DMS53 (cell line): ENCODE measurements at regions not wholly inside any gene's neighbourhood (a gene's known extent, or its start where the extent isn't known, plus 50 kb on each side); places are given as distances from the start of the nearest gene placed in this dataset.

Experiments used
- DNase-seq: peaks from one replicate; lab custom pipeline; 2025; lab: John Stamatoyannopoulos, UW

GRCh38 chr12:107474099-107474498 lies 211.5 kb upstream of the PWP1 start:
- no peak for DNase-seq

DNA sequence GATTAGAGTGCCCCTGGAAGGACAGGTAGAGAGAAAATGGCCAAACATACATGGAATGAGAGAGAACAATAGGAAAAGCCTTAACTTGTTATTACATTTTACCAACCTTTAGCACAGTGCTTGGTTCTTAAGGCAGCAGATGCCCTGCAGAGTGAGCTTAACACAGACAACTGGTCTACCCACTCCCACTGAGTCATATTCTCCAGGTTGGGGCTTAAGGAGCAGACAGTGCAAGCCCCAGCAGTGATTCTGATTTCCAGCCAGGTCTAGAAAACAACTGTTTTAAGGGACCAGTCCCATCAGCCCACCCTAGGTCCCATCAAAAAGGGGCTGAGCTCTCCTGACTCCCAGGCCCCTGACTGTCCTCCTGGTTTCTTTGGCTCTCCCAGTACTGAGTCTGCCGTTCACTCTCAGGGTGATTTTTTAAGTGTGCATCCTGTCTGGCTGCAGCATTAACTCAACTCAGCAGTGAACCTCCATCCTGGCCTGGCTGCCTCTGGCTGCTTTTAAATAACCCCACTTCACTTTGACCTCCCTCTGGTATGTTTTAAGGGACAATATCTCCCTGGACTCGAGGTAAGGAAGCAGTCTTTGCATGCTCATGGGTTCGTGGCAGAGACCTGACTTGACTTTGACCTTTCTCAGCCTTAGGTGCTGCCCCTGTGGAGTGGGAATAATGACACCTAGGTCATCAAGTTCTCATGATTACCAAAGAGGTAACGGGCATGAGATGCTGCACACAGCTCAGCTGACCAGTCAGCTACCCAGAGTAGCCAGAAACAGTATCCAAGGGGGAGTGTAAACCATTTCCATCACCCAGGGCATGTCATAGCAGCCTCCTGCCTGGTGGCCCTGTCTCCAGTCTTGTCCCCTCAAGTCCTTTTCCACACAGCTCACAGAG lies 210.7 kb upstream of the PWP1 start:
- DNase-seq, result no peak

DNA sequence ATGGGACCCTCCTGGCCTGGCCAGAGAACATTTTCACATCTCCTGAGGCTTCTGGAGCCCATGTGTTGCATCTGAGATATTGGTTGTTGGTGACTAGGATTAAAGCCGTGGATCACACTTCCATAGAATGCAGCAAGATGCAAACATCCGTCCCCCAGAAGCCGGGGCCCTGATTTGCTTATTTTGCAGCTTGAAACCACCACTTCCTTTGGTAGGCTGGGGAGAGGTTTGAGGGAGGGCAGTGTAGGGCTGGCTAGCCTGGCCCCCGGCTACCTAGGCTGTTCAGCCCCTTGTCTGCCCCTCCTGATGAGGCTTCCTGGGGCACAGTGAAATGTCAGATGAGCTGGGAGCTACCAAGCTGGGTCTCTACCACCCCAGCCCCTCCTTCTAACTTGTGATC lies 209.7 kb upstream of the PWP1 start:
- no peak for DNase-seq

- DNase-seq, result no peak
These were observed 208.6 kb upstream of the PWP1 start for GRCh38 chr12:107477018-107477417.

DNA sequence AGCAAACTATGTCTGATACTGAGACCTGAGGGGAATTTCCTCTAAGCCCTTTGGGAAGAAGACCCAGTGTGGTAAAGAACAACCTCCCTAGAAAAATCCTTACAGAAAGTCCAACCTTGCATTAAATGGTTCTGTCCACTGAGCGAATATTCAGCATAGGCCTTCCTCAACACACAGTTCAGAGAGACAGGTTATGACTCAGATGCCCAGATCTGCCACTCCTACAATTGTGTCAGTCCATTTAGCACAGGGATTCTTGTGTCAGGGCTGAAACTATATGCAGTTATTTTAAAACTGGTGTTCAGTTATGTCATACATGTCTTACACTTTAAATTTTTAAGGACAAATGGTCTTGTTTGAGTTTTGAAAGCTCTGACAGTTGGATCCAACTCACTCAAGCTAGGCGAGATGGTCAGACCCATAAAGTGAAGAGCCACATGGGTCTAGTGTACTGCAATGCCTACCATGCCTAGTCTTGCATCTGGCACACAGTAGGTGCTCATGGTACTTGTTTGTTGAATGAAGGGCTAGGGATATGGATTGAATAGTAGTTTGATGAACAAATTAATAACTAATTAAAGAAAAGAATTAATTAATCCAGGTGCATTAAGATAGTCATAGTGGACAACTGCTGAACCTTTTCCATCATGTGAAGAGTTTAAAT lies 207.5 kb upstream of the PWP1 start:
- DNase-seq, result no peak

DNA sequence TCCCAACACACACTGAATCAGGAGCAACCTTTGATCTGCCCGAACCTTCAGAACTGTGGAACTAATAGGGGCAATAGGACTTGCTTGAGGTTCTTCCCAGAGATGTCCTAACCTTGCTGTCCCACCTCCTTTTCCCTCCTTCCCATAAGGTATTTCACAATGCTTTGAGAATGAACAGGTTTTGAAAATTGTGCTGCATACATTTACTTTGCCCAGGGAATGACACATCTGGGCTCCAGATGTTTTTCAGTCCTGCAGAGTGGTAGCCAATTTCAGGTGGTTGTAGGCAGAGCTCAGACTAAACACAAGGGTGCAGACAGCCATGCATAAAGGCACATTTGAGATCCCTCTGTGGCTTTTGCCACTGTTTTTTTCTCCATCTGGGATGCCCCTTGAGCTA lies 206.7 kb upstream of the PWP1 start:
- DNase-seq, result no peak

DNA sequence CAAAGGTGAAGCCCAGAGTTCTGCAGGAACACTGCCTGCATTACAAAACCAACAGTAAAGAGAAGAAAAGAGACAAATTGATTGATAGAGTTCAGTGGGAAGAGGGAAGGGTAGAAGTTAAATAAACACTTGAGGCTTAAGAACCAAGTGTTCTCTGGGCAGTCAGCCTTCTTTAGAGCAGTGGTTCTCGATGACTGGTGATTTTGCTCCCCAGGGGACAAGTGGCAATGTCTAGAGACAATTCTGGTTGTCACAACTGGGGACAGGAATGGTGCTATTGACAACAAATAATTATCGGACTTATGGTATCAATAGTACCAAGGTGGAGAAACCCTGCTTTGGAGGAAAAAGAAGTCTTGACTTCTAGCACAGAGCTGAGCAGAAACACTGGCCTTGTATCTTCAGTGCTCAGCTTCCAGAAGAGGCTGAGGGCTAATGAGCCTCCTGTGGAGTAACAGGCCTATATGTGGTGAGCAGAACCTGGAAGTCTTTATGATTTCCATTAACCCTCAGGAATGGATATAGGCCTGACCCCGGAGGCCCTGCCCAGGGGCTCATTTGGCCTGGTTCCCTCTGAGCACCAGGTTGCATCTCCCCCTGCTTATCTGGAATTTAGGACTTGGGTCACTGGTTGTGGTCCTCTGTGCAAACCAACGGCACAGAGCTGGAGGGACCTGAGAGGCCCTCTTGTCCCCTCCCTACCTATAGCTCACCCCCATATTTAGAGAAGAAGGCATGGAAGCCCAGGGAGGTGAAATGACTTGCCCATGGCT lies 204.6 kb upstream of the PWP1 start:
- no peak for DNase-seq

DNA sequence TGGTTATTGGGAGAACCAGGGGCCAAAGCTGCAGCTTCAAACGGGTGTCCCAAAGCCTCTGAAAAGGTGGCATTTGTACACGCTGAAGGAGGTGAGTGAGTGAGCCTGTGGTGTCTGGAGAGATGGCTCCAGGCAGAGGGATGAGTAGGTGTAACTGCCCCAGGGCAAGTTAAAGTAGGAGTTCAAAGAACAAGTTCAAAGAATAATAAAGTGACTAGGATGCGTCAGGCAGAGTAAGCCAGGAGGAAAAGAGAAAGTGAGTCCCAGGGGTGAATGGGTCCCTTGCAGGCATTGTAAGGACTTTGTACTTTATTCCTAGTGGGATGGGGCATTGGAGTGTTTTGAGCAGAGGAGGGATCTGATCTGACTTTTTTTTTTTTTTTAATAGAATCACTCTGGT lies 201.4 kb upstream of the PWP1 start:
- no peak for DNase-seq

GRCh38 chr12:107484941-107485340 lies 200.7 kb upstream of the PWP1 start:
- no peak for DNase-seq

GRCh38 chr12:107485731-107486130 lies 199.9 kb upstream of the PWP1 start:
- DNase-seq, result no peak

GRCh38 chr12:107486140-107486892 lies 199.3 kb upstream of the PWP1 start:
- no peak for DNase-seq

DNA sequence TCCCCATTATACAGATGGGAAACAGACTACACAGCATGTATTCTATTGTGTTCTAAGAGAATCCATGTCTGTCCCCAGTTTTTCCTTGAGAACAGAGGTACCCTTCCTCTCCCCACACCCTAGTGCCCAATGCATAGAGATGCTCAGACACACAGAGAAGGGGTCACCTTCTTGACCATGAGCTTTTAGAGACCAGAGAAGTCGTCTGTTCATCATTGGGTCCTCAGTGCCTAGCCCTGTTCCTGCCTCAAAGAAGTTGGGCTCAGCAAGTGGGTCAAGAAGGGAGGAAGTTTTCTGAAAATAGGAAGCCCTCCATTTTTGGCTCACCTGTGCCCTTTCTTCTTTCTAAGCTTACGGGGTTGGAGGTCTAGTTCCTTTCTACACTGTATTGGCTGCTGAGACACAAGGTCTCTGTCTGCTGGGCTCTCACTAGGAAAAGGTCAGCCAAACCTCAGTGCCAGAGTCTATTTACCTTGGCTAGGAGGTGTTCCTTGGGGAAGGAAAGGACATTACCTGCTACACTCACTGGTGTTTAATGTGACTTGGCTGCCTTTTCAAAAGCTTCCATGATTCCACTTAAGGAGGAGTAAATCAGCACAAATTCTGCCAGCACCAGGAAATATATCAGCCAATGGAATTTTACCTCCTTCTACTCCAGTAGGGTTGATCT lies 198.5 kb upstream of the PWP1 start:
- no peak for DNase-seq

- no peak for DNase-seq
These were observed 196.9 kb upstream of the PWP1 start for GRCh38 chr12:107488666-107489065.

DNA sequence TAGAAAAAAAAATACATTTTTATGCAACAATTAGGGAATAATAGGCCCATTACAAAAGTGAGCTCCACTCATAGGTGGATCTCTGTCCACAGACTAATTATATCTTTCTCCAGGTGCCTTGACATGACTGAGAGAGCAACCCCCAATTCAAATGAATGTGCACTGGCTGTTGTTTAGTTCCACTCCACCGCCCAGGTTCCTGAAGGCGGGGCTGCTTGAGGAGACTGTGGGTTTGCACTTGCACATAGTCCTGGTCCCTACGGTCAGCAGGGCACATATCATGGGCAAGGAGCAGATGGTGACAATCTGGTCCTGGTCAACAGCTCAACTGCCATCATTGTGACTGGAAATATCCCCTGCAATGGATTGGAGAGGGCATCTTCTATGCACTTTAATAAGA lies 195.6 kb upstream of the PWP1 start:
- DNase-seq, result no peak

GRCh38 chr12:107491856-107492255 lies 193.7 kb upstream of the PWP1 start:
- DNase-seq, result no peak

GRCh38 chr12:107492393-107493134 lies 193.0 kb upstream of the PWP1 start:
- no peak for DNase-seq

GRCh38 chr12:107493135-107493494 lies 192.5 kb upstream of the PWP1 start:
- no peak for DNase-seq

- no peak for DNase-seq
These were observed 191.9 kb upstream of the PWP1 start for GRCh38 chr12:107493666-107494065.

- DNase-seq, result no peak
These were observed 191.3 kb upstream of the PWP1 start for GRCh38 chr12:107494331-107494730.

GRCh38 chr12:107495604-107496003 lies 190.0 kb upstream of the PWP1 start:
- DNase-seq, result no peak

GRCh38 chr12:107497231-107497630 lies 188.4 kb upstream of the PWP1 start:
- no peak for DNase-seq
